Esophagus muscularis mucosa (tissue), 4 donors: ENCODE measurements at regions not wholly inside any gene's neighbourhood (a gene's known extent, or its start where the extent isn't known, plus 50 kb on each side); places are given as distances from the start of the nearest gene placed in this dataset.

Experiments used
- DNase-seq: peaks from one replicate; pipeline ENCODE4 v3.0.0-alpha.2; 2017; ENCODE audit errors: extremely low spot score
- H3K27ac ChIP-seq, 4 donors: fragments of 200-600 bp; sonication (generic); replicated peaks in 1 of 4; 1 replicate in 3 of 4; 2 replicates in 1 of 4; pipeline ENCODE4 v1.5.1; 2016 to 2019; ENCODE audit warnings: mild to moderate bottlenecking in 1 of 4
- H3K27me3 ChIP-seq, 4 donors: fragments of 200-600 bp; sonication (generic); one replicate each; pipeline versions ENCODE4 v1.5.1 to v1.6.0; 2016 to 2019
- H3K36me3 ChIP-seq, 4 donors: fragments of 200-600 bp; sonication (generic); one replicate each; pipeline ENCODE4 v1.5.1; 2016 to 2019
- H3K4me1 ChIP-seq, 4 donors: fragments of 200-600 bp; sonication (generic); one replicate each; pipeline ENCODE4 v1.5.1; 2016 to 2019
- H3K4me3 ChIP-seq, 4 donors: fragments of 200-600 bp; sonication (generic); 1 replicate in 2 of 4; 2 replicates in 2 of 4; pipeline ENCODE4 v1.5.1; 2016 to 2019; ENCODE audit warnings: mild to moderate bottlenecking in 4 of 4, moderate library complexity in 1 of 4
- H3K9me3 ChIP-seq, 4 donors: fragments of 200-600 bp; sonication (generic); 1 replicate in 3 of 4; 2 replicates in 1 of 4; pipeline ENCODE4 v1.5.1; 2016 to 2019
- CTCF ChIP-seq, 3 experiments: fragments of 200-600 bp in 2 of 3; fragments of 450-650 bp in 1 of 3; sonication (generic) in 2 of 3; IDR thresholded peaks; one replicate each; pipeline ENCODE4 v1.5.1; 2017 to 2019; ENCODE audit warnings: antibody characterized with exemption in 3 of 3, mild to moderate bottlenecking in 2 of 3, moderate library complexity in 1 of 3
- EP300 ChIP-seq: sonication (generic); formaldehyde crosslinking; IDR thresholded peaks from one replicate; pipeline ENCODE4 v1.6.1; 2017; ENCODE audit warnings: antibody characterized with exemption
- POLR2A ChIP-seq: fragments of 450-650 bp; IDR thresholded peaks from one replicate; pipeline ENCODE4 v1.6.1; 2017; ENCODE audit warnings: antibody characterized with exemption, moderate library complexity, mild to moderate bottlenecking, low read depth
- POLR2AphosphoS5 ChIP-seq, 2 donors: sonication (generic); formaldehyde crosslinking; IDR thresholded peaks; one replicate each; pipeline ENCODE4 v1.6.1; 2017; ENCODE audit warnings: antibody characterized with exemption in 2 of 2
- WGBS: methylation state at CpG from one replicate; pipeline ENCODE4 v1.1.5; 2018; 5-methylcytosine and 5-hydroxymethylcytosine counted together
- intact Hi-C: fragments of 100-400 bp; cut with DNase I; formaldehyde crosslinking; loops from one replicate; pipeline ENCODE4 v1.15.1; 2023

DNA sequence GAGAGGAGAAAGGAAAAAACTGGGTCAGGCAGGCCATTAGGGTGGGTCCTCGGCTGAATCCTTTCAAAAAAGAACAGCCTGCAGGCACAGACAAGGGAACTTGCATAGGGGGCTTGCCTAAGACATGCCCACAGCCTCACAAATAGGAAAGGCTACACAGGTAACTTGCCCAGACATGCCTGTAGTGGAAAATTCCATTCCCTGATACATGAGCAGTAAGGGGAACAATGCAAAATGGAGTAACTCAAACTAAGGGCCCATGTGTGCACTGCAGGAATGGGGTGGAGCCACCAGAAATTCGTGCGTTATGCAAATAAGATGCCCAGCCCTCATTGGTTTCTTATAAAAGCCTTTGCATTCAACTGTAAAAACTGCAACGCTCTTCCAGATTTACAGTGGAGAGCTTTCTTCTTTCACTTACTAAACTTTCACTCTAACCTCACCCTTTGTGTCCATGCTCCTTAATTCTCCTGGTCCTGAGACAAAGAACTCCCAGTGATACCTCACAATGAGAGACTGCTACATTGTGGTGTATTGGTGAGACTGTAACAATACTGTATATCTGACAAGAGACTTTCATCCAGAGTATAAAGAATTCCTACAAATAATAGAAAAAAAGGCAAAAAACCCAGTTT is 59.5 kb upstream of the SLITRK1 start:
- 85% methylated on average over 4 of the region's 4 CpGs for WGBS
- DNase-seq: no peak
- Histone ChIP-seq H3K4me1 (no peaks in the 10 kb centered on the region), H3K27me3 (no peaks in the 10 kb centered on the region), H3K36me3 (no peaks in the 10 kb centered on the region), H3K27ac (no peak overlapping the region), H3K4me3 (no peak overlapping the region), H3K9me3 (no peaks in the 10 kb centered on the region)
- no peak for TF ChIP-seq POLR2A
- TF ChIP-seq CTCF (IDR thresholded peaks at IDR 0.05): no peak
- TF ChIP-seq POLR2AphosphoS5 (IDR thresholded peaks at IDR 0.05): no peak
- no peak for TF ChIP-seq EP300
- intact Hi-C loops: no loop called here

- 93% methylated on average over 1 of the region's 1 CpG for WGBS
- DNase-seq: no peak
- no peak overlapping the region for H3K27ac ChIP-seq
- H3K36me3 ChIP-seq: no peaks in the 10 kb centered on the region
- no peaks in the 10 kb centered on the region for H3K27me3 ChIP-seq
- intact Hi-C loops: no loop called here
- no peak for TF ChIP-seq CTCF (IDR thresholded peaks at IDR 0.05)
- TF ChIP-seq POLR2AphosphoS5 (IDR thresholded peaks at IDR 0.05): no peak
- TF ChIP-seq POLR2A: no peak
- TF ChIP-seq EP300: no peak
- H3K9me3 ChIP-seq: no peaks in the 10 kb centered on the region
- H3K4me3 ChIP-seq: no peak overlapping the region
- no peaks in the 10 kb centered on the region for H3K4me1 ChIP-seq
Observed at GRCh38 chr13:83940742-83941141, 58.5 kb upstream of the SLITRK1 start.

GRCh38 chr13:83937579-83937978 is 55.3 kb upstream of the SLITRK1 start:
- intact Hi-C loops: no loop called here
- no peaks in the 10 kb centered on the region for H3K4me1 ChIP-seq
- H3K9me3 ChIP-seq: no peaks in the 10 kb centered on the region
- no peak overlapping the region for H3K4me3 ChIP-seq
- no peak for DNase-seq
- WGBS: 86% methylated on average over 1 of the region's 1 CpG
- no peak overlapping the region for H3K27ac ChIP-seq
- no peaks in the 10 kb centered on the region for H3K36me3 ChIP-seq
- TF ChIP-seq POLR2AphosphoS5 (IDR thresholded peaks at IDR 0.05) (no peak), EP300 (no peak), POLR2A (no peak), CTCF (IDR thresholded peaks at IDR 0.05) (no peak)
- no peaks in the 10 kb centered on the region for H3K27me3 ChIP-seq

- no peak overlapping the region for H3K4me3 ChIP-seq
- WGBS: 66% methylated on average over 6 of the region's 6 CpGs
Observed at GRCh38 chr13:83935566-83935965, 53.3 kb upstream of the SLITRK1 start.

More at GRCh38 chr13:83935566-83935965, 53.3 kb upstream of the SLITRK1 start:
- Histone ChIP-seq H3K36me3 (no peaks in the 10 kb centered on the region), H3K27ac (no peak overlapping the region), H3K27me3 (no peaks in the 10 kb centered on the region), H3K9me3 (no peaks in the 10 kb centered on the region), H3K4me1 (no peaks in the 10 kb centered on the region)
- DNase-seq: no peak
- intact Hi-C loops: no loop called here
- TF ChIP-seq POLR2A: no peak
- TF ChIP-seq EP300: no peak
- no peak for TF ChIP-seq CTCF (IDR thresholded peaks at IDR 0.05)
- TF ChIP-seq POLR2AphosphoS5 (IDR thresholded peaks at IDR 0.05): no peak
